ENCODE measurements at regions not wholly inside any gene's neighbourhood (a gene's known extent, or its start where the extent isn't known, plus 50 kb on each side); places are given as distances from the start of the nearest gene placed in this dataset.

GRCh38 chr11:115722711-115723110 is 218.5 kb upstream of the CADM1 start:
- TF ChIP-seq CTCF (IDR thresholded peaks at IDR 0.05): no peak
- TF ChIP-seq ZFX (IDR thresholded peaks at IDR 0.05; ENCODE audit: borderline replicate concordance): no peak

All from 22Rv1 (cell line).